ENCODE measurements at regions not wholly inside any gene's neighbourhood (a gene's known extent, or its start where the extent isn't known, plus 50 kb on each side); places are given as distances from the start of the nearest gene placed in this dataset.
"Not testable (repeated sequence)": the region's sequence is repeated elsewhere in the genome, so short reads cannot be mapped to it uniquely, and the experiment has no call there.

DNA sequence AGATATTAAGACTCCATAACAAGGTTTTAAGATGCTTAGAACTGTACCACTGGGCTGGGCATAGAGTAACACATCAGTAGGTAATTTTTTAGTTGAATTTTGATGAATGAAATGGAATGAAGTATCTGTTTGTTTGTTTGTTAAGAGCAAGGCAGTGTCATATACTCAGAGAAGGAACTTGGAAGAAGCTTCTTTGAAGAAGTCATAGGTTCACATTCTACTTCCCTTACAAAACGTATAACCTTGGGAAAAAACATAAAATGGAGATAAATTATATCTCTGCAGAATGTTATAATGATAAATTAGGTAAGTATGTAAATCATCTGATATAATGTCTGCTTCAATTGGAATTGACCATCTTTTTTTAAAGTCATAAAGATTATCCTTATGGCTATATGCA is 122.1 kb upstream of the SLC39A10 start:
- no peak for DNase-seq

GRCh38 chr2:195533771-195534642 is 123.0 kb upstream of the SLC39A10 start:
- DNase-seq: peak; percentile 81

DNA sequence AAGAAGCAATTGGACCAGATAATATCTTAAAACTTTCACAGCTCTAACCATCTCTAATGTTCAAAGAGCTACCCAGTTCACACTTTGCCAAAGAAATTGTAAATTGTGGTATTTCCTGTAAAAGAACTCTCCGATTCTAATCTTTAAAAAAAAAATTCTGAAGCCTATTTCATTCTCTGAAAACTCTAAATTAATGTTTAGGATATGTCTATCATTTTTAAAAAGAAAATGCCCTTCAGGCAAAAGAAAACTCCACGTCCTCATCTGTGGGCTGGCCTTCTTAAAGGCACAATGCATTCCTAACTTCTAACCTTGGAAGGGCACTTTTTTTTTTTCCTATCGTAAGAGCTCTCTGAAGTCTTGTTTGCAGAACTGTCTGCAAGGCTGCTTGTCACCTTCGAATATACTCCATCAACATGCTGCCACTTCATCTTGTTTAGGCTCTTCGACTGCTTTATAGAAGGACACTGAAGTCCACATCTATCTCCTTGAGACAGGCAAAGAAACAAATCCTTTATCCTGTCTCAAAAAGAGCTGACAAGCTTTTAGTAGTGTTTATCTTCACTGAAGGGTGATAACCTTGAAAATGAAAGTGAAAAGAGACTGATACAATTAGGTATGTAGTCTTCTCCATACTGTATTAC is 124.3 kb upstream of the SLC39A10 start:
- no peak for DNase-seq

DNA sequence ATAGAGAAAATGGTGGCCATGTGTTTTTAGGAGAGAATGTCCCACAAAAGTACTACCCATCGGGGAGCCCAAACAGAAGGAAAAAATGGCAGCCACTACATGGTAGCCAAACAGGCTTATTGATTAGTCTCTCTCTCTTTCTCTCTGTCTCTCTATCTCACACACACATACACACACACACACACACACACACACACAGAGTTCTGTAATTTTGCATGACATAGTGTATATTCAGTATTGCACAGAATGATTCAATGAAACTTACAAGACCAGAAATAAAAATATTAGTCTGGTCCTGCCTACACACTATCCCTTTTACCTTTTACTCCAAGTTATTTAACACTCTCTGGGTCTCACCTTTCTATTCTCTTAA is 124.8 kb upstream of the SLC39A10 start:
- no peak for DNase-seq

GRCh38 chr2:195531754-195532153 is 125.3 kb upstream of the SLC39A10 start:
- DNase-seq: no peak

GRCh38 chr2:195523242-195523641 is 133.8 kb upstream of the SLC39A10 start:
- not testable (repeated sequence) for DNase-seq

DNA sequence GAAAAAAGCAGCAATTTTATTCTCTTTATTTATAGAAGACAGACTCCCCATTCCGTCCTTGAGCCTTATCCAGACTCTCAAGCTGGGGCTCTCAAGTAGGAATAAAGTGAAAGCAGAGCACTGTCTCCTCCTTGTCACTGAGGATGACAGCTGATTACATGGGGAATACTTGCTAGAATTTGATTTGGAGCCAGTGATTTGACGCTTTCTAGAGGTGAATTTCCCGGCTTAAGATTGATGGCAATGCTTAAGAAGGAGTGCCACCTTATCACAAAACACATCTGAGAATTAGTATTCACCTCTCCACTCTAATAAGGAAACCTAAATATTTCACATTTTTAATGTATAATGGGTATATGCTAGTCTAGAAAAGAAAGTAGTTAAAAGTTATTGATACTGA is 135.4 kb upstream of the SLC39A10 start:
- no peak for DNase-seq

DNA sequence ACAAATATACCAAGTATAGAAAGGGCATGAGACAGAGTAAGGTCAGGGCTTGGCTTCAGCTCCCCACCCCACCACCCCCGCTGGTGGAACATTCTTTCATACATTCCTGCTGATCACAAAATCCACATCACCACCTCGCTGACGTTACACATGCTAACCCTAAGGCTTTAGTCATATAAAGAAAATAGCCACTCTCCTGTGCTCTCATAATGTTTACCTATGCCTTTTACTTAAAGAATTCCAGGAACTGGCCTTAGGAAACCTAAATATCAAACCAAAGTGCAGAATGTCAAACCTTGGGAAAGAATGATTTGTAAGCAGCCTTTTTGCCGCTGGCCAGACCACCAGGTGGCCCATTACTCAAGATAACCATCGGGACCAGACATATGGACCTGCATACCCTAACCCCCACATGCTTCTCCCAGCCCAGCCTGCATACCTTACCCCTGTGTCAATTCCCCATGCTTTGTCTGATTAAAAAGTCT is 136.3 kb upstream of the SLC39A10 start:
- no peak for DNase-seq

- no peak for DNase-seq
Measured at GRCh38 chr2:195515551-195515950, 141.5 kb upstream of the SLC39A10 start.

DNA sequence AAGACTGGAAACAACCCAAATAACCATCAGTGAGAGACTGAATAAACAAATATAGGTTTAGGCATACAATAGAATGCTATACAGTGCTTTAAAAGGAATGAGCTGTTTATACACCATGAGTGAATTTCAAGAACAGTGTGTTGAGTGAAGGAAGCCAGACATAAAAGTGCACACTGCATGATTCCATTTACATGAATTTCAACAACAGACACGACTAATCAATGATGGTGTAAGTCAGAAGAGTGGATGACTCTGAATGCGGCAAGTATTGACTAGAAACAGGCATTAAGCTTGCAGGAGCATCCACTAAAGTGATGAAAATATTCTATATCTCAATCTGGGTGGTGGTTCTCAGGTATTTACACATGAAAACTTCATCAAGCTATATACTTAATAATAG is 142.7 kb upstream of the SLC39A10 start:
- DNase-seq: no peak

DNA sequence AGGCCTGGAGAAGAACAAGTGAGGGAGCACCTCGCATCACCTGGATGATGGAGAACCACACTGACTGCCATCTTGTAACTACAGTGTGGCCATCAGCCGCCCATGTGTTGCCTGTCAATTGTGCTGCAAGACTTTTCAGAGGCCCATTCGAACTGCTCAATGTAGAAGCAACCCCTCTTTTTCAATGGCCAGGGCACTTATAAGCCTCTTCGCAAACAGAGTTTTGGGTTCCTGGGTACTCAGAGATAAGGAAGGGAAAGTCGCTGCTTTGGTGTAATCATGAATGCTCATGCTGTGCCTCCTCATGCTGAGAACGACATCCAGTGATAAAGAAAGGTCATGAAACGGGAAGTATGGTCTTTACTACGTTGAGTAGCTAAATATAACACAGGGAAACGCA is 143.9 kb upstream of the SLC39A10 start:
- no peak for DNase-seq

DNA sequence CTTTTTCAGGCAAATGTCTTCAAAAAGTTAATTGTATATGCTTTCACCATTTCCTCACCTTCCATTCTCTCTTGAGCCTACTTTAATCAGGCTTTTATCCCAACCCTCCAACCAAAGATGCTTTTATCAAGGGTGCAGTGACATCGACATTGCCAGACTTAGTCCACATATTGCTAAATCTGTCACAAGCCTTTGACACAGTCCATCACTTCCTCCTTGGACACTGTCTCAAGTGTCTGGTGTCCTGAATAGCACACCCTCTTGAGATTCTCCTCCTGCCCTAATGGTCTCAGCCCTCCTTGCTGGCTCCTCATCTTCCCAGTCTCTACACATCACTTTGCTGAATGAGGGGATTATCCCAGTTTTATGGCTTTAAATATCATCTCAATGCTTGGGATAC is 147.5 kb upstream of the SLC39A10 start:
- DNase-seq: no peak

GRCh38 chr2:195508139-195508455 is 148.9 kb upstream of the SLC39A10 start:
- no peak for DNase-seq

DNA sequence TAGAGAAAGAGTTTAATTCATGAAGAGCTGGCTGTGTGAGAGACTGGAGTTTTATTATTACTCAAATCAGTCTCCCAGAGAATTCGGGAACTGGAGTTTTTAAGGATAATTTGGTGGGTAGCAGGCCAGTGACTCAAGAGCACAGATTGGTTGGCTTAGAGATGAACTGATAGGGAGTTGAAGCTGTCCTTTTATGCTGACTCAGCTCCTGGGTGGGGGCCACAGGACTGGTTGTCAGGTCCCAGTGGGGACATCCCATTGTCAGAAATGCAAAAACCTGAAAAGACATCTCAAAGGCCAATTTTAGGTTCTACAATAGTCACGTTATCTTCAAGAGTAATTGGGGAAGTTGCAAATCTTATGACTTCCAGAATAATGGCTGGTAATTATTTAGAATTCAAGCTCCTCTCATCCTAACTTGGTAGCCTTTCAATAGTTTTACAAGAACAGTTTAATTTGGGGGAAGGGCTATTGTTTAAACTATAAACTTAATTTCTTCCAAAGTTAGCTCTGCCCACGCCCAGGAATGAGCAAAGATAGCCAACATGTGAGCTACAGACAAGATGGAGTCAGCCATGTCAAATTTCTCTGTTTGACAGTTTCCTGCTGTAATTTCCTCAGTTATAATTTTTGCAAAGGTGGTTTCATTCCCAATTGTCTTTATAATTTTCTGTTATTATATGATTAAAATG is 149.4 kb upstream of the SLC39A10 start:
- DNase-seq: no peak

DNA sequence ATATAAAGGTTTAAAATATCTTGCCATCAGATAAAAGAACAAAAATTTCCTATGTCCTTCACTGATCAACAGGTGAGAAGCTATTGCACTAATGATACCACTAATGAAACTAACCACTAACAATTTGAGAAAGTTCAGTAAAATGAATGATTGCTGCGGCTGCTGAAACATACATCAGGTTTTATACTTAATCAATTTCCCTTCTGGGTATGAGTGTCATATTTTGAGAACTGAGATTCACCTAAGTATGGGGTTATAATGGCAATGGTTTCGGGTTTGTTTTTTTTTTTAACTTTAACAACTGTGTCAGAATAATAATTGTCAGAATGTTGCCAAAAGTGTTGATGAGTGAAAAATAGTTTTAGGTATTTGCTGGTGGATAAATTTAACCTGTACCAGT is 151.3 kb upstream of the SLC39A10 start:
- DNase-seq: no peak

- no peak for DNase-seq
Measured at GRCh38 chr2:195503208-195503607, 153.8 kb upstream of the SLC39A10 start.

GRCh38 chr2:195501746-195502145 is 155.3 kb upstream of the SLC39A10 start:
- no peak for DNase-seq

DNA sequence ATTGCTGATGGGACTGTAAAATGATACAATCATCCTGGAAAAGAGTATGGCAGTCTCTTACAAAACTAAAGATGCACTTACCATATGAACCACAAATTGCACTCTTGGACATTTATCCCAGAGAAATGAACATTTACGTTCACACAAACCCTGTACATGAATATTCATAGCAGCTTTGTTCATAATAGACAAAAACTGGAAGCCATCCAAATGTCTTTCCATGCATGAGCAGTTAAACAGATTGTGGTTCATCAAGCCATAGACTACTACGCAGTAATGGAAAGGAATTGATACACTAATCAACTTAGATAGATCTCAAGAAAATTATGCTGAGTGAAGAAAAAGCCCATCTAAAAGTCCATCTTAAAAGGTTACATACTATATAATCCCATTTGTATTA is 156.1 kb upstream of the SLC39A10 start:
- DNase-seq: no peak

- DNase-seq: no peak
Measured at GRCh38 chr2:195498839-195499490, 158.1 kb upstream of the SLC39A10 start.

DNA sequence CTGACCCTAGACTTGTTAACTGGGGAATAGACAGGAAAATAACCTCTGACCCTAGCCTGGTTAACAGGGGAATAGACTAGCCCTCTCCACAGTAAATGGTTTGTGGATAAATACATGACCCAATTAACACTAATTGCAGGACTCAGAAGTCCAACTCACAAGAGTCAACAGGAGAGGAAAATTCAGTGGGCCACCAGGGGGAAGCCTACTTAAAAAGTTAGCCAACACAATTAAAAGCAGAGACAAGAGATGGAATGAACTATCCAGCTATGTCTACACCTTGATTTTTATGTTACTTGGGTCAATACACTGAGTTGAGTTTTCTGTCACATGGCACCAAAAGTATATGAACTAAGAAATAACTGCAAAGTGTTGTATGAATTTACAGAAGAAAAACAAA is 158.8 kb upstream of the SLC39A10 start:
- DNase-seq: peak; percentile 59

GRCh38 chr2:195496991-195497390 is 160.0 kb upstream of the SLC39A10 start:
- no peak for DNase-seq

DNA sequence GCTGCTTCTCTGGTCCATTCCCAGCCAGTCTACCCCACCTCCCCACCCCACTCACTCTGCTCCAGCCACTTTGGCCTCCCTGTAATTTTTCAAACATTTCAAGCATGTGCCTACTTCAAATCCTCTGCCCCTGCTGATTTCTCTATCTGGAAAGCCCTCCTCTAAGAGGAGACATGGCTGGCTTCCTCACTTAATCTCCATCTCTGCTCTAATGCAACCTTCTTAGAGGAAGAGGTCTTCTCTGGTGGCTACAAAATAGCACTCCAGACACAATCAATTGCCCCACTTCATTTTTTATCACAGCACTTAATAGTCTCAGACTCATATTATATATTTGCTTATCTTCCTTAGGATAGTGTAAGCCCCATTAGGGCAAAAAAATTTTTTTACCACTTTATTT is 161.1 kb upstream of the SLC39A10 start:
- DNase-seq: no peak

DNA sequence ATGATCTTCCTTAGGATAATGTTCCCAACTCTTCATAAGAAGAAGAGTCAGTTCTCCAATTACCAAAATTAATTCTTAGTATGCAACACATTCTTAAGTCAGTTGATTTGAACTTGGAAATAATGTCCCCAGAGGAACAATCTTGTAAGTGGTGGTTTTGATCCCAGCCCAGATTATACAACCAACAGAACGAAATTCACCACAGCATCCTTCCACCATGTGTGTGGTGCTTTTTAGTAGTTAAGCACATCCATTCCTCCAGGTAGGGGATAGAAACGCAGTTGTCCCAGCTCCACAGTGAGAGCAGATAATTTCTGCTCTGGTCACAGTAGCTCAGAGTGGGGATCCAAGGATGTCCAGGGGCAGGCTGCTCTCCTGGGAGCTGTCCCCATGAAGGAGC is 161.7 kb upstream of the SLC39A10 start:
- DNase-seq: no peak

DNA sequence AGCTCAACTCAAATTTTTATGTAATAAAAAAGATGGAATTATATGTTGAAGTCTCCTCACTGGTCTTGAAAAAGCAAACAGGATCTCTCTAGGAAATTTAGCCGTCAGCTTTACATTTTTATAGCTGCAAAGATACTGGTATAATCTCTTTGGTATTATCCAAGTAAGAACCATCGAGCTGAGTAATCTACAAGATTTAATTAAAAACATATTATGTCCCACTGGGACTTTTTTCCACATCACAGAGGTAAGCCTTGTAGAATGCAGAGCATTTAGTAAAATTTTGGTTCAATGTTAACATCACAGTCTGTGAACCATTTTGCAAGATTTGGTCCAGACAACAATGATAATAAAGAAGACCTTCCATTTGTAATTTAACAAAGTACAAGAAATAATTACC is 162.6 kb upstream of the SLC39A10 start:
- no peak for DNase-seq

All from activated naive CD4-positive, alpha-beta T cell treated with Interleukin-2 at 50 U/mL for 16 hours (primary cell).